ENCODE measurements at regions not wholly inside any gene's neighbourhood (a gene's known extent, or its start where the extent isn't known, plus 50 kb on each side); places are given as distances from the start of the nearest gene placed in this dataset.
A peak's percentile ranks its signal among the peaks of the same experiment; 100 is the strongest.

DNA sequence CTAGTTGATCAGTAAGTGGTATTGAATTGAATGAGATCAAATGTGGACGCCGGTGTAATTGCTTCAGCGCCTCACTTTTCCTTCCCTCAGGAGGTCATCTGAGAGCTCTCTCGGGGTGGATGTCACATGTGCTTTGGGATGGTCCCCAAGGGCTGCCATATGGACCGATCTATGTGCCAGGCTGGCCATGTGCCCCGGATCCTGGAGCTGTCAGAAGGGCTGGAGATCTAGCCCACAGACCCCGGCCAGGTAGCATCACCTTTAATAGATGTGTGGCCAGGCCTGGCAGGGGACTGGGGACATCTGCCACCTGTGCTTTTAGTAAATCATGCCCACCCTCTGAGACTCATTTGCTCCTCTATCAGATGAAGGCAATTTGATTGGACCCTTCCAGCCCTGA lies 95.3 kb upstream of the CRHR1 start:
- ATAC-seq = no peak

DNA sequence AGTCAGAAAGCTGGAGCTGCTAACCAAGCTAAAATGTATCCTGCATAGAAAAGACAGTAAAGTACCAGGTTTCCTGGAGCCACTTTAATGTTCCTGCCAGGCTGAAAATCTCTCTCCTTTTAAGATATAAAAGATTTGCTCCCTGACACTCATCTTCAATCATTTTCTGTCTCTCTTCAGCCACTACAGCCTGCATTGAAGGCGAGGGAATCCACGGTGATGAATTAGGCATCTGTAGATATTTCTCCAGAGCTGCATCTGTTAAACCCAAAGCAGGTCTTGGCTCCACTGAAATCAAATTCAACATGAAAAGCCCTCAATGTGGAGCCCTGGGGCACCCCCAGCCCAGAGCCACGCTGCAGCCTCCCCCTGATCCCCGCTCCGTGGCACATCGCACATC lies 94.7 kb upstream of the CRHR1 start:
- no peak for ATAC-seq

DNA sequence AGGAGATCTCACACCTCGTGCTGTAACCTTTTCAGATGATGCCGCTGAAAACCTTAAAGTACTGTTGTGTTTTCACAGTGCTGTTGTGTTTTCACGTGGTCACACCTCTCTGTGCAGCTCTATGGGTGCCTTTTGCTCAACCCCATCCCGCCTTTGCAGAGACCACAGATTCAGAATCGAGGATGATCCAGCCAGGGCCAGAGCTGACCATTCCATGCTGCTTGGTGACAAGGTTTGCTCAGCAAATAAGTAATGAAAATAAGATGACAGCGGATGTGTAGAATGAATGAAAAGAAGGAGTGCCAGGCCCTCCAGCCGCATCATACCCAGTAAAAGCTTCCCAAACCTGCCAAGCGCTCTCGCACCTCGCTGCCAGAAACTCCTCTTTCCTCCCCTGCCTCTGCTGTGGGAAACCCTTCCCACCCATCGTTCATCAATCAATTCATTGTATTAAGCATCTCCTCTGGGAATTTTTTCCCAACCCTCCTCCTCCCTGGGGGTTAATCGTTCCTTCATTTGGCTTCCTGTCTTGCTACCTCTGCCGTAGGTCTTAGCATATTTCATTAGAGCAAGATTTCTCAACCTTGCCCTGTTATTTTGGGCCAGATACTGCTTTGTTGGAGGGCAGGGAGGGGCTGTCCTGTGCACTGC lies 93.4 kb upstream of the CRHR1 start:
- ATAC-seq = no peak

DNA sequence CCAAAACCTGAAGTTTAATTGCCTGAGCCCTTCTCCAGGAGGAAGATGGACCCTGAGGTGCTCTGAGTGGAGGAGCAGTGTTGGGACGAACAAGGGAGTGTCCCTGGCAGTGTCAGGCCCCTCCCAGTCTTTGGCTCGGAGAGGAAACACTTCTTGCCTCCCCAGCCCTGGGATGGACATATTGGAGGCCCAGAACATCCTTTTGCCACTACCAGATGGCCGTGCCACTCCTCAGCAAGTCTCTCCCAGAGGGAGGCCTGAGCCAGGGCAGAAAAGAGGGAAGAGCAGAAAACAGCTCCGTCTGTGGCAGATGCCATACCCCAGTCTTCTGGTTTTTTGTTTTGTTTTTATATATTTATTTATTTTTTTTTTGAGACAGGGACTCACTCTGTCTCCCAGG lies 91.5 kb upstream of the CRHR1 start:
- ATAC-seq = no peak

DNA sequence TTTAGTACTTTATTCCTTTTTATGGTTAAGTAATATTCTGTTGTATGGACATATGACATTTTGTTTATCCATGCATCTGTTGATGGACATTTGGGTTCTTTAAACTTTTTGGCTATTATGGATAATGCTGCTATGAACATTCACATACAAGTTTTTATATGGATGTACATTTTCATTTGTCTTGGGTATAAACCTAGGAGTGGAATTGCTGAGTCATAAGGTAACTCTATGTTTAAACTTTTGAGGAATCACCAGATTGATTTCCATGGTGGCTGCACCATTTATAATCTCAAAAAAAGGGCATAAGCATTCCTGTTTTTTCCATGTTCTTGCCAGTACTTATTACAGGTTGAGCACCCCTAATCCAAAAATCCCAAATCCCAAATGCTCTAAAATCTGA lies 90.3 kb upstream of the CRHR1 start:
- no peak for ATAC-seq

DNA sequence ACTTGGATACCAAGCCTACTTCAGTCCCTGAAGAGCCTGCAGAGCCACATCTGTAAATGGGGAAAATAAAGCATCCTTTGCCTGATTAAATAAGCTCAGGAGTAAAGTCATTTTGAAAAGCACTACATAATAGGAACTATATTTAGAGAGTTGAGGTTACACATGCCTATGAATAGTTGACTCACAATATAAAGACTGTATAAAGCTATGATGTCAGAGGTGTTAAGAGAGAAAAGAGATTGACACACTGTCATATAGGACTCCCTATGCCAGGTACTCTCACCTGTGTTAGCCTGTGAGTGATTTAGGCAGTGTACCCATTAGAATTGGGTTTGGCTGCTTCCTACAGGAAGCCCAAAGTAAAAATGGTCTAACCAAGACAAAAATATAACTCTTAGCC lies 87.7 kb upstream of the CRHR1 start:
- no peak for ATAC-seq

DNA sequence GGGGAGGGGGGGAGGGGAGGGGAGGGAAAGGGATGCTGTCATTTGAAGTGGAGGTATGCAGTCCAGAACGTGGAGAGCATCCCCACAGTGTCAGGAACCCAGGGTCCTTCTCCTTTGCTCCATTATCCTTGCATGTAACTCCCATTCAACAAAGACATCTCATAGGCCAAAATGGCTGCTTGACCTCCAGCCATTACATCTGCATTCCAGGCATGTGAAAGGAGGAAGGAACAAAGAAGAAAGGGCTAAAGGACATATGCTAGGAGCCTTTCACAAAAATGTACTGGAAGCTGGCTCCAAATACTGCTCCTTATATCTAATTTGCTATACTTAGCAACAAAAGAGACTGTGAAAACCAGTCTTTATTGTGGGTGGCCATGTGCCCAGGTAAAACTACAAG lies 87.0 kb upstream of the CRHR1 start:
- no peak for ATAC-seq

DNA sequence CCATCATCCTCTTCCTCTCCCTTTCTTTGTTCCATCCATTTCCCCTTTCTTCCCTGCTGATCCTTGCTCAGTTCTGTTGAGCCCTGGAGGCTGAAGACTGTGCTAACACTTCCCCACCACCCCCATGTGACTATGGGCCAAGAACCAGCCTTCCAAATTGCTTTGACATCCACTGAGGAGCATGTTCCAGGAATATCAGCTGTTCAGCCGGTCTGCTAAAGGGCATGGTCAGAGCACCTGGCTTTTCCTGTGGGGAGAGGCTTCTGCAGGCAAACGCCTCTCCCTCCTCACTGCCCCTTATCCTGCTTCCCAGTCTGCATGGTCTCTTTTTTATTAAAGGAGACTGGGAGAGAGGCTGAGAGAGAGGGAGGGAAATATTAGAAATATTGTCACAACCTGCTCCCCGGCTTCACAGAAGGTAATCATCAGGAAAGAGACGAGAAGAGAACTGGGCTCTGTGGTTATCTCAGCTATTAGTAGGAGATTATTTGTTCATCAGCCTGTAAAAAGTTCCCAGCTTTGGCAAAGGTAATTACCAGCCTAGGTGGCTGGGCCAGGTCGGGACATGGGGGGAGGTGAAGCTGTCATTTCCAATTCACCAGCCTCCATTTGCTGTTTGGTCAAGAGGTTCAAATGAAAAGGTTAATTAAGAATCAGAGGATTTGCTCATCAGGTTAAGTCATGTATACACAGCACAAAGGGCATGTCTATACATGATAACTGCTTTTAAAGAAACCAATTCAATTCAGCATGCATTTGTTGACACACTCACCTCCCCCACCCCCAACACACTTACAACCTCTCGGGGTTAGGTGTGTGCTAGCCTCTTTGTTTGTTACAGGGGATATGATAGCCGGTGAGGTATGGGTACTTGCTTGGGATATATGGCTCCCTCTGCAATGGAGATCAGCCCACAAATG lies 83.7 kb upstream of the CRHR1 start:
- no peak for ATAC-seq

DNA sequence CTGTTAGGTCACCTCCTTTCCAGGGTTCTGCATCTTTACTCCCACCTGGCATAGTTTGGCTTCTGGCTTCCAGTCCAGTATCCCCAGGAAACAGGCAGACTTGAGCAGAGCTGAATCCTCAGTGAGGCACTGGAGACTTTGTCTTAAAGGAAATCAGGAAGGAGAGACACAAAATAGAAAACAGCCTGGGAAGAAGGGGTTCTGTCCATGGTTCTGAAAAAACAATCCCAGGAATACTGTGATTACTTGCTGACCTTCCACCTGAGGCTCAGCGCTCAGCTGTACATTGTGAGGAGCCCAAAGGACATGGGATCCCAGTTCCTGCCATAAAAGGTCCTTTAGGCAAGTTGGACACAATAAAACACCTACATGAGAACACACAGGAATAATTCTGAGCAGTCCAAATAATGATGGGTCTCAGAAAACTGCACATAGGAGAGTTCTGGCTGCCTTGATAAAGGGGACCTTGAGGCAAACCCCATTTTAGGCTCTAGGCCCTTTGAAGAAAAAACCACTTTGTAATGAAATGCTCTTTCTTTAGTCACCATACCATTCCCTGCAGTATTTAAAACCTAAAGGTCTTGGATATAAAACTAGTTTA lies 81.4 kb upstream of the CRHR1 start:
- no peak for ATAC-seq

DNA sequence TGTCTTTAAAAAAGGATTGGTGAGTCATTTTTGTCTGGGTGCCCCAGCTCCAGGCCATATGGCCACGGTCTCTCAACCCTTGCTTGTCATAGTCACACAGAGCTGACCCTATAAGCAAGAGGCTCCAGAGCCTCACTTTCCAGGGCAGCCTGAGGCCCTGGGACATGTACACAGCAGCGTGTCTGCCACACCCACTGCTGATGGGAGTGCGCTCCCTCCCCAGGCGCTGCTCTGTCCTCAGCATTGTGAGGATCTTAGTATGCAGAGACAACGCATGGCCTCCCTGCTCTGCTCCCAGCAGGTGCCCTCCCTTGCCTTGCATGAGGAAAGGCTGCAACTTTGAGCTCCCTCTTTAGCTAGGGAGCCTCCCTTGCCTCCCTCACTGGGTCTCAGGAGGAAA lies 80.8 kb upstream of the CRHR1 start:
- peak; percentile 27 for ATAC-seq

DNA sequence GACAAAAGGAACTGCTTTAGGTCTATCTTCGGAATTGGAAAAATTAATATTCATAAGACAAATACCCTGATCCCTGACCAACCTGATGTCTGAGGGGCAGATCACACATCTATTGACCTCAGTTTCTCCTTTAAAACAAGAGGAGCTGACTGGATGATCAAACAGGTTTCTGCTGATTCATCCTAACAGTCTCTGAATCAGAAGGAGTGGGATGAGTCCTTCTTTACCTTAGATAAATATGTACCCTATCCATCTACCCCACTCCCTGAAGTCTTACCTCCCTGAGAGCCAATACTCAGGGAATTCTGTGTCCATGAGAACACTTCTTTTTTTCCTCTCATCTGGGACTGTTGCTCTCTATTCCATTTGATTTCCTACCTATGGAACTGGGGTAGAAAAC lies 80.3 kb upstream of the CRHR1 start:
- no peak for ATAC-seq

DNA sequence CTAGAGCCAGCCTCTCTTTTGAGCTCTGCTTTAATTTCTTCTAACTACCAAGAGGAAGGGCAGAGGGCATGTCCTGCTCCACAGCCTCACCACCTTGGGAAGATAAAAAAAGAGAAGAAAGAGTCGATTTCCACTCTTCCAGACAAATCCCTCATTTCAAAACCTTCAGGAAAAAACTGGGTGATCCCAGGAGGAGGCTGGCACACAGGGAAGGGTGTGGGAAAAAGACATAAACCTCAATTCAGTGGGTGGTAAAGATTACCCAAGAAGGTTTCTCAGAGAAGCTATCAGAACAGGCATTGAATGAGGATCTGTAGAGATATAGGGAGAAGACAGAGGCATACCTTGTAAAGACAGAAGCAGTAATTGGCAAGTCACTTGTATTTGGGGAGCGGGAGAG lies 79.9 kb upstream of the CRHR1 start:
- ATAC-seq = no peak

DNA sequence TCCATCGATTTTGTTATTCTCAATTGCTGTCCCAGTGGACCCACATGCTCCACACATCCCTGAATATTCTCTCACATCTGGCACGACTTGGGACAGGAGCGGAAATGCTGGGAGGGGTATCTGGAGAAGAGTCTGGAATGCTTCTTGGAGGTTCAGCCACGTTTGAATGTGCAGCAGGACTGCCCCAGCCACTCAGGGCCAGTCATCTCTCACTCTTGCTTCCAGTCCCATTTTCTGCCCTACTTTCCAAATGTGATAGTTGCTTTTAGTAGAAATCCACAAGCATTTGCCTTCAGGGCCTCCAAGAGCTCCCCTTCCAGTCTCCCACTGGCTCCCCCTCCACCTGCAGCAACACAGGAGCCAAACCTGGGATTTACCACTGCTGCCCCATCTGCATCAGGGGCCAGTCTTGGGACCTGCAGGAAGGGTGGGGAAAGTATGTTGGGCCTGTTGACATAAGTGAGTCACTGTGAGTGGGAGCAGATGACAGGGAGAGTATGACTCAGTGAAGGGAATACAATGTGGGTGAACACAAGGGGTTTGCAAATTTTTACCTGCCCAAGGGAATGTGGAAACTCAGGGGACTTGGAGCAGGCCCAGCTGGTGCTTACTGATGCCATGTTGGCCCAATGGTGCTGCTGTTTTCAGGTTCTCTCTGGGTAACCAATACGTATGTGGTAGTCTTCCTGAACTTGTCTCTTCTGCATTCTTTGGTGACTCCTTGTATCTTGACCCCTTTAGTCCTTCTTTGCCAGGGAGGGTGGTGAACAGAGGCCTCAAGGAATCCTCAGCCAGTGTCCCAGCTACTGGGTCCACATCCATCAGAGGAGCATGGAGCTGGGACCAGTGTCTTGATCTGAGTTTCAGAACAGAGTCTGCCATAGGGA lies 78.8 kb upstream of the CRHR1 start:
- ATAC-seq = peak; percentile 81

DNA sequence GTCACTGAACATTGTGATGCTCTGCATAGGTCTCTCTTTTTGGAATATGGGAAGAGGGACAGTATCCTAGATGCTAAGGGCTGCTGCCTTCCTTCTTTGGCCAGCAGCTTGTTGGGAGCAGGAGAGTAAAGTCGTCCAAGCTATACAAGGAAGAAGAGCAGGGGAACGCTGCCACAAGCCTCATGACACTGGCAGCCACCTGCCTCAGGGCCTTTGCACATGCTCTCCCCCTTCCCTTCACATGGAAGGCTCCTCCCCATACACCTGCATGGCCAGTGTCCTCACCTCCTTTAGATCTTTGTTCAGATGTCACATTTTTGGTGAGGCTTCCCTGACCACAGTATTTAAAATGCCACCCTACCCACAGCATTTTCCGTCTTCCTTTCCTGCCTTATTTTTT lies 78.1 kb upstream of the CRHR1 start:
- no peak for ATAC-seq

DNA sequence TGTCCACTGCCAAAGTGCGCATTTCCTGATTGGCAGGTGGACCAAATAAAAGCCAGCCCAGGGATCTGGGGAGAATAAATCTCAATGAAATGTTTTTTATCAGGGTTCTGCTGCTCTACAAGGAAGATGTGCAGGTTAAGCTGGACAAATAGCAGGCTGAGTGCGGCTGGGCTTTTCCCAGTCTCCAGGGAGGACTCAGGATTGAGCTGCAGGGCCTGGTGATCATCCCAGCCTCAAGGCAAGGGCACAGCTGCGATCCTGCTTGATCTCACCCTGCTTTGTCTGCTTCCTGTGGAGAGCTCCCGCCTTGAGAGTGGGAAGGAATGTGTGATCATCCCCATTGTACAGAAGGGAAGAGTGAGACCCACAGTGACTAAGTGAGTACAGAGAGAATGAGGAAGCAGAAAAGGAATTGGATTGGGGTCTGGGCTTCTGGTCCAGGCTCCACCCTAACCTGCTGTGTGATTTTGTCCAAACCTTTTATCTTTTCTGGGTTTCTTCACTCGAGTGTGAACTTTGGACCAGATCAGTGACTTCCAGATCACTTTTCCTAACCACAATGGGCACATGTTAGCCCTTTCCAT lies 75.3 kb upstream of the CRHR1 start:
- no peak for ATAC-seq

DNA sequence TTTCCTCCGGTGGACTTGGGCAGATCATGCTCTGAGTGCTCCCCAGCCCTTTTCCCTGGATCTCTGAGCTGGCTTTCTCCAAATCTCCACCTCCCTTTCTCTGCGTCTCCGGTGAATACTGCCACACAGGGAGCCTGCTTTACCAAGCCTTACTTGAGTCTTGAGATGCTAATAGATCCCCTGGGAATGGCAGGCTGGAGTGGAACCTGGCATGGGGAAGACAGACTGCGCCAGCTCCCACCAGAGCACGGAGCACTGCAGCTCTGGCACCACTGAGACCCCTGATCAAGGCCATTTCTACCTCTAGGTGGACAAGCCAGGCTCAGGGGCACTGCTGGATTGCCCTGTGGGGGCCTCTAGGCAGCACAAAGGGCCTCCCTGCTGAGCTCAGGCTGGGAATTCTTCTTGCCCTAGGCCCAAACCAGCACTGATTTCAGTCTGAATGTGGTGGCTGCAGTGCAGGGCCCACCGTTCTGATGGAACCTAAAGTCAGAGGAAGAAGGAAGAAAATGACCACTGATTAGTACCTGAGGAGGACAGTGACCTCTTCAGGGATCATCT lies 74.3 kb upstream of the CRHR1 start:
- no peak for ATAC-seq

DNA sequence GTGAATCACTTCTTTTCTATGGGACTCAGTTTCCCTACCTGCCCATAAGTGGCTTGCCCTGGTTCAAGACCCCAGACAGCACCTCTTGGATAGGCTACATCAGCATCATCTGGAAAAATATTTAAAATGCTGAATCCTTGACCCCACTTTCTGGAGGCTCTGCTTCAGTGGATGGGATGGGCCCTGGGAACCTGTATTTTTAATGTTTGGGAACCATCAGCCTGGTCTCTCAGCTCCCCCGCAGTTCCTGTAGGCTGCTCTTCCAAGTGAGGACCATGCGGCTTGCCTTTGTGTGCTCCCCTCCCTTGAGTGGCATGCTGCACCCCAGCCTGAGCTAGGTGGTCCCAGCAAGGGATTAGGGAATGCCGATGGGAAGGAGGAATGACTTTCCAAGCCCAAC lies 68.3 kb upstream of the CRHR1 start:
- ATAC-seq = no peak

DNA sequence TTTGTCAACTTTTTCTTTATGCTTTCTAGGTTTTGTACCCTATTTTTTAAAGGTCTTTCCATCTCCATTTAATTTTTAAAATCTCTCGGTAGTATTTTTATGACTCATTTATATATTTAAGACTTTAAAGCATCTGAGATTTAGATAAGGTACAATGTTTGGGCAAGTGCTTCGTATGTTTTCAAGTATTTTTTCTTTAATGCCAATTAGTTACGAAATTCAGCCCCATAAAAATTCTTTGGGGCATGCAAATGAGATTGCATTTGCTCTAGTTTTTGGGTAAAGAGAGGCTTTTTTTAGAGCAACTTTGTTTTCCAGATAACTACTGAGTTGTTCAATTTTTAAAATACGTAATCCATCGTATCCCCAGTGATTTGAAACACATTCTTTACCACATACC lies 65.3 kb upstream of the CRHR1 start:
- ATAC-seq = no peak

DNA sequence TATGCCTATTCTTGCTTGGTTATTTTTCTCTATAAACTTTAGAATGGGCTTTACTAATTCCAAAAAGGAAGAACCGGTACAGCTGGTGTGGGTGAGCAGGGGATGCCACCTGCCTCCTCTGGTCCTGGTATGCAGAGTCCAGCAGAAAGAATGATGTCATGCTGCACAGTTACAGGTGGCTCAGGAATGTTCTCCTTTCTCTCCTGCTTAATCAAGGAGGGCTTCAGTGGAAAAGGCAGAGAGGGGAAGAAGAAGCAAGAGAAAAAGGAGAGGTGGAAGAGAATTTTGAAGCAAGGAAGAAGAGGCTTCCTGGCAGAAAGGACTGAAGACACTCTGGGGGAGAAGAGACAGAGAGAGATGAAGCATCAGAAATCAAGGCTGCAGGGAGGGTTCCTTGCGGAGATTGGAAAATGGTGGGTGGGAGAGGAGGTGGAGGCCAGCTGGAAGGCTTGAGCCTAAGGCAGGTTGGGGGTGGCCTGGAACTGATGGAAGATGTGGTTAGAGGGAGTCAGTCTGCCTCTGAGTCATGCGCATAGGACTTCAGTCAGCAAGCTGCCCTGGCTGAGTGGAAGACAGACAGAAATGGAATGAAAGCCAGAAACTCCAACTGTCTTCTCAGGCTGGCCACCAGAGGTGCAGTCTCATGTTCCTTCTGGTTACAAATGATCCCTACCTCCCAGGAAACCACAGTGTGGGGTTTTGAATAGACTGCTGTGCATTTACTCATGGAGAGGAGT lies 64.6 kb upstream of the CRHR1 start:
- ATAC-seq = peak; percentile 71

DNA sequence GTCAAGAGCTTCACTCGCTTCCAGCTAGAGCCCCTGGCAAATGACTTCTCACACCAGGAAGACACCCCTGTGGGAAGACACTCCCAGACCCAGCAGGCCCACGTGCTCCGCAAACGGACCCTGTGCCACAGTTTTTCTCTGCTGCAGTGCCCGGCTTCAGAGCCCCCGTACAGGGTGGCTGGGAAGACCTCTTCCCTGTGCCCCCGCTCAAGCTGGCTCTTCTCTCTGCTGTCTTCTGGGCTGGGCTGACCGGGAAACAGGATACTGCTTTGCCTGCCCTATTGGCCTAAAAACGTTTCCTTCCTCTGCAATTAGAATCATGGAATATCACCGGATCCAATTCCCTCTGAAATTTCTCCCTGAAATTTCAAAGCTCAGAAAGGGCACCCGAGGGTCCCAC lies 63.7 kb upstream of the CRHR1 start:
- no peak for ATAC-seq

DNA sequence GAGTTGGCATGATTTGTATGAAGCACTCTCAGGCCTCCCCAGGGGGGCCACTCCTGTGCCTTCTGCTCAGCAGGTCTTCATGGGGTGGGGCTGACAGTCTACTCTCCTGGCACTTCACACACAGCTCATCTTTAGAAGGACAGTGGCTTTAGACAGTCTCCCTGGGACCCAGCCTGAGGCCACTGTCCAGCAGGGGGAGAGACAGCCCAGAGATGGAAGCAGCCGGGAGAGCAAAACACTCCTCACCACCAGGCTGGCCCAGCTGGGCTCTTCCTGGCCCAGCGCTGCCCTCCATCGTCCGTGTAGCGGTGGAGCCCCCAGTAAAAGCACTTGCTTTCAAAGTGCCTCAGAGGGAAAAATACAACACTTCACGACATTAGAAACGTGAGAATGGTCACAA lies 62.0 kb upstream of the CRHR1 start:
- no peak for ATAC-seq

Measured in esophagus mucosa (tissue), 1 donor.